ENCODE measurements at regions not wholly inside any gene's neighbourhood (a gene's known extent, or its start where the extent isn't known, plus 50 kb on each side); places are given as distances from the start of the nearest gene placed in this dataset.

GRCh38 chr1:30173560-30173959 is 549.8 kb downstream of the MATN1 start:
- ATAC-seq (no peak), DNase-seq (no peak)
- TF ChIP-seq POLR2A (IDR thresholded peaks at IDR 0.05) (no peak), CTCF (IDR thresholded peaks at IDR 0.05 in 4 of 5, conservative IDR thresholded peaks at IDR 0.05 in 1 of 5) (no peak)
- Histone ChIP-seq H3K4me1 (no peaks in the 10 kb centered on the region), H3K27ac (no peak overlapping the region), H3K9me3 (no peaks in the 10 kb centered on the region), H3K36me3 (no peaks in the 10 kb centered on the region), H3K27me3 (peaks cover 0 to 2% (median 0%) of the 10 kb centered on the region in 3 donors), H3K4me3 (no peak overlapping the region)
- intact Hi-C loops (cut with DNase I; ENCODE audit: low total_unique reads) (no loop called here), in situ Hi-C loops (cut with MboI; ENCODE audit: low sequenced_read_pairs in 4 of 4) (no loop called here)

- peaks cover 0 to 3% (median 0%) of the 10 kb centered on the region in 3 donors for H3K27me3 ChIP-seq
- DNase-seq = no peak
- TF ChIP-seq POLR2A (IDR thresholded peaks at IDR 0.05) = no peak
- no peak for TF ChIP-seq CTCF (IDR thresholded peaks at IDR 0.05 in 4 of 5, conservative IDR thresholded peaks at IDR 0.05 in 1 of 5)
- intact Hi-C loops (cut with DNase I; ENCODE audit: low total_unique reads) = no loop called here
- H3K4me1 ChIP-seq = no peaks in the 10 kb centered on the region
- H3K27ac ChIP-seq = no peak overlapping the region
- ATAC-seq = no peak
- no peak overlapping the region for H3K4me3 ChIP-seq
- H3K9me3 ChIP-seq = no peaks in the 10 kb centered on the region
- no peaks in the 10 kb centered on the region for H3K36me3 ChIP-seq
- in situ Hi-C loops (cut with MboI; ENCODE audit: low sequenced_read_pairs in 4 of 4) = no loop called here
Measured at GRCh38 chr1:30172757-30173156, 550.6 kb downstream of the MATN1 start.

GRCh38 chr1:30172299-30172694 is 551.1 kb downstream of the MATN1 start:
- DNase-seq = no peak
- intact Hi-C loops (cut with DNase I; ENCODE audit: low total_unique reads) = no loop called here
- in situ Hi-C loops (cut with MboI; ENCODE audit: low sequenced_read_pairs in 4 of 4) = no loop called here
- no peaks in the 10 kb centered on the region for H3K9me3 ChIP-seq
- no peak for ATAC-seq
- no peak overlapping the region for H3K27ac ChIP-seq
- peaks cover 0 to 4% (median 0%) of the 10 kb centered on the region in 3 donors for H3K27me3 ChIP-seq
- H3K36me3 ChIP-seq = no peaks in the 10 kb centered on the region
- no peaks in the 10 kb centered on the region for H3K4me1 ChIP-seq
- no peak for TF ChIP-seq POLR2A (IDR thresholded peaks at IDR 0.05)
- no peak for TF ChIP-seq CTCF (IDR thresholded peaks at IDR 0.05 in 4 of 5, conservative IDR thresholded peaks at IDR 0.05 in 1 of 5)
- no peak overlapping the region for H3K4me3 ChIP-seq

- H3K27me3 ChIP-seq = peaks cover 0 to 3% (median 0%) of the 10 kb centered on the region in 3 donors
- in situ Hi-C loops (cut with MboI; ENCODE audit: low sequenced_read_pairs in 4 of 4) (no loop called here), intact Hi-C loops (cut with DNase I; ENCODE audit: low total_unique reads) (no loop called here)
Measured at GRCh38 chr1:30171537-30172298, 551.7 kb downstream of the MATN1 start.

More at GRCh38 chr1:30171537-30172298, 551.7 kb downstream of the MATN1 start:
- DNase-seq = no peak
- no peak for ATAC-seq
- no peaks in the 10 kb centered on the region for H3K4me1 ChIP-seq
- H3K9me3 ChIP-seq = no peaks in the 10 kb centered on the region
- H3K4me3 ChIP-seq = no peak overlapping the region
- no peaks in the 10 kb centered on the region for H3K36me3 ChIP-seq
- TF ChIP-seq CTCF (IDR thresholded peaks at IDR 0.05 in 4 of 5, conservative IDR thresholded peaks at IDR 0.05 in 1 of 5) (no peak), POLR2A (IDR thresholded peaks at IDR 0.05) (no peak)
- no peak overlapping the region for H3K27ac ChIP-seq

All from gastrocnemius medialis (tissue), 4 donors.